Activated CD4-positive, alpha-beta T cell treated with anti-CD3 and anti-CD28 coated beads, Interleukin-2, amount 10 ng/mL, durations not matched to agents 24 days and 14 days (primary cell): ENCODE measurements at regions not wholly inside any gene's neighbourhood (a gene's known extent, or its start where the extent isn't known, plus 50 kb on each side); places are given as distances from the start of the nearest gene placed in this dataset.
A peak's percentile ranks its signal among the peaks of the same experiment; 100 is the strongest.

Source experiments
- DNase-seq: peaks from one replicate; pipeline ENCODE4 v3.0.0; 2022
- H3K27ac Mint-ChIP-seq: one replicate; pipeline ENCODE4 v1.8.0; 2022; ENCODE audit warnings: mild to moderate bottlenecking, mixed read lengths
- H3K27me3 Mint-ChIP-seq: one replicate; pipeline ENCODE4 v1.8.0; 2022; ENCODE audit warnings: mixed read lengths
- H3K36me3 Mint-ChIP-seq: one replicate; pipeline ENCODE4 v1.8.0; 2022; ENCODE audit warnings: low read depth, mild to moderate bottlenecking, mixed read lengths
- H3K4me1 Mint-ChIP-seq: one replicate; pipeline ENCODE4 v1.8.0; 2021; ENCODE audit warnings: mixed read lengths
- H3K4me3 Mint-ChIP-seq: one replicate; pipeline ENCODE4 v1.8.0; 2022; ENCODE audit warnings: mild to moderate bottlenecking, moderate library complexity, mixed read lengths
- H3K9me3 Mint-ChIP-seq: one replicate; pipeline ENCODE4 v1.8.0; 2021; ENCODE audit warnings: mixed read lengths
- intact Hi-C: fragments of 100-400 bp; cut with micrococcal nuclease; formaldehyde crosslinking; loops from one replicate; pipeline ENCODE4 v1.15.1; 2023

DNA sequence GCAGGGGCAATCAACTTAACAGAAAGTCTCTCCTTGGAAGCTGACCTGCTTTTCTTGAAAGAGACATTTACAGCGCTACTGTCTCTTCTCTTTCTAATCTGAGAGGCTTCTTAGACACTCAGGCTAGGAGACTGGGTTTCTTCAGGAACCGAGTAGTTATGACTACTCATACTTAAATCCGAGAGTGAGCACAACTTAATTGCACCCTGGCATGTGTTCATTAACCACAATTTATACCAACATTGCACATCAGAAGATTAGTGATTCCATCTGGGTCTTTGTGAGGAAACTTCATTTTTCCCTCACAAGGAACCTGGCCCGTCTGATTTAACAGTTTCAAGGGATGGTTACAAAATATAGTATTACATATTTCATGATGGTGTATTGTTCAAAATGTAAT, 176.9 kb downstream of the UBE2E3 start:
- intact Hi-C loops = no loop called here
- no peak for DNase-seq
- Mint-ChIP-seq H3K36me3 (peaks cover 25% of the 10 kb centered on the region), H3K4me1 (peaks cover 15% of the 10 kb centered on the region), H3K4me3 (no peak overlapping the region), H3K27ac (no peak overlapping the region), H3K27me3 (no peaks in the 10 kb centered on the region), H3K9me3 (peaks cover 27% of the 10 kb centered on the region)

DNA sequence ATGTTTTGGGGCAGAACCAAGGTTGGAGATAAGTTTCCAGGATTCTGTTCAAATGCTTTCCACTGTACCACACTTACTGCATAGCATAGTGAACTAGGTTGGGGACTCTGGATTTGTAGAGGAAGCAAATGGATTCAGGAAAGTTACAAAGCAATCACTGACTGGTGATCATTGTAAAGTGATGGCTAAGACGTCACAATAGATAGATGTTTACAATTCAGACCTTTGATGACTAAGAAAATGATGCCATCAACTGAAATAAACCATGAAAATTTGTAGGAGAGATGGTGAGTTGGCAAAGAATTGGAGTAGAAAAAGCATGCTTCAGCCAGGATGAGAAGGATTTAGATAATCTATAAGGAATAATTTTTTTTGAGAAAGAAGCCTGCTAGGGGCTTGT, 178.0 kb downstream of the UBE2E3 start:
- no peaks in the 10 kb centered on the region for H3K27me3 Mint-ChIP-seq

GRCh38 chr2:181161615-181162014, 181.2 kb downstream of the UBE2E3 start:
- Mint-ChIP-seq H3K9me3 (peaks cover 34% of the 10 kb centered on the region), H3K27ac (no peak overlapping the region), H3K4me3 (no peak overlapping the region), H3K36me3 (peaks cover 32% of the 10 kb centered on the region), H3K27me3 (no peaks in the 10 kb centered on the region), H3K4me1 (peaks cover 27% of the 10 kb centered on the region)
- no peak for DNase-seq
- intact Hi-C loops = no loop called here

More for the DNA sequence above, 178.0 kb downstream of the UBE2E3 start:
- intact Hi-C loops = no loop called here
- H3K9me3 Mint-ChIP-seq = peaks cover 26% of the 10 kb centered on the region
- no peak for DNase-seq
- H3K4me1 Mint-ChIP-seq = peaks cover 16% of the 10 kb centered on the region
- peaks cover 25% of the 10 kb centered on the region for H3K36me3 Mint-ChIP-seq
- H3K27ac Mint-ChIP-seq = no peak overlapping the region
- H3K4me3 Mint-ChIP-seq = no peak overlapping the region

- Mint-ChIP-seq H3K36me3 (peaks cover 38% of the 10 kb centered on the region), H3K27me3 (no peaks in the 10 kb centered on the region), H3K4me1 (peaks cover 27% of the 10 kb centered on the region), H3K4me3 (peak overlapping the region; percentile 39), H3K27ac (peak overlapping the region; percentile 59), H3K9me3 (peaks cover 40% of the 10 kb centered on the region)
- intact Hi-C loops = no loop called here
- peak; percentile 71 for DNase-seq
These were observed 182.7 kb downstream of the UBE2E3 start for GRCh38 chr2:181163139-181163538.

DNA sequence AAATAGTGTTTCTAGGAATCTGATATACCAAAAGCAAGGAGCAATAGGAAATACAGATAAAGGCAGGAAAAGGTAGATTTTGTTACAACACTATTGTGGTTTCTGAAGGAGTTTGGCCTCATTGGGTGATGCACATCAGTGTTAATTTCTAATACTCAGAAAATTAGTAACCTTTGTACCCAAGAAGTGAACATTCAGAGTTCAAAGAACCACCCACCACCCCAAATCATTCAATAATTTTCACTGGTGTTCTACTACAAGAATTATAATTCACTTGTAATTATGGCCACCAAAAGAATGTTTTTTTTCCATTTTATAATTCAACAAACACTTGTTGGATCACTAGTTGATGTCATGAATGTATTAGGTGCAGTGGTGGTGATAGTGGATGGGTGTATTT, 183.3 kb downstream of the UBE2E3 start:
- peak overlapping the region; percentile 59 for H3K27ac Mint-ChIP-seq
- intact Hi-C loops = loop anchor here (2.0 kb wide), 3 partner anchors 21 to 57 kb away; no protein-coding TSS in a partner anchor
- peaks cover 27% of the 10 kb centered on the region for H3K4me1 Mint-ChIP-seq
- DNase-seq = no peak
- peak overlapping the region; percentile 39 for H3K4me3 Mint-ChIP-seq
- H3K9me3 Mint-ChIP-seq = peaks cover 37% of the 10 kb centered on the region
- H3K36me3 Mint-ChIP-seq = peaks cover 36% of the 10 kb centered on the region
- H3K27me3 Mint-ChIP-seq = no peaks in the 10 kb centered on the region

GRCh38 chr2:181164699-181165098, 184.3 kb downstream of the UBE2E3 start:
- DNase-seq = no peak
- Mint-ChIP-seq H3K4me3 (peak overlapping the region; percentile 58), H3K27me3 (no peaks in the 10 kb centered on the region), H3K27ac (peak overlapping the region; percentile 93), H3K9me3 (peaks cover 33% of the 10 kb centered on the region), H3K4me1 (peaks cover 31% of the 10 kb centered on the region), H3K36me3 (peaks cover 36% of the 10 kb centered on the region)
- intact Hi-C loops = loop anchor here (1.0 to 2.0 kb wide), 4 partner anchors 14 to 58 kb away; no protein-coding TSS in a partner anchor

DNA sequence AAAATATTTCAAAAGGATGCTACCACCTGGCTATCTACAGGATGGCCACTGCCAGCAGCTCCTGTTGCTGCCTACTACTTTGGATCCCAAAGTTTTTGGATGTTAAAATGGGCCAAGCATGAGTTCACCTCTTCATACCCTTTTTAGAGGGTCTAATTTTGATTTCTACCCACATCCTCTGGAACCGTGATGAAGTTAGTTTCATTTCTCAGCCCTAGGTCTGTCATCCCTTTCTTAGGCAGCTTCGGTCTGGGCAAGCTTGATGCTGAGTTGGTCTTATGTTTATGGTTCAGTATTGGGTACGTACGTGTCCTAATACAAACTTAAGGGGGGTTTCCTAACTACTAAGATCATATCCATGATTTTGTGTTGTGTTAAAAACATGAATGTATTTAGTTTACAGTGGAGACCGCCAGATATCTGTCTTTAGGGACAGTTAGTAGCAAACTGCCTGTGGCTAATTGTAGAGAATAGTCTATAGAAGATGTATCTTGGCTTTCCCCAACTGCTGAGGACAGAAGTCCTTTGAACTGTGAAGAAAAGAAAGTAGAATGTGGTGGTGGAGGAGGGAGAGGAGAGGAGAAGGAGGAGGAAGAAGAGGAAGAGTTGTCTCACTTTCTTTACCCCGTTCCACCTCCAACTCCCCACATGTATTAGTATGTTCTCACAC, 184.9 kb downstream of the UBE2E3 start:
- peaks cover 33% of the 10 kb centered on the region for H3K36me3 Mint-ChIP-seq
- H3K4me1 Mint-ChIP-seq = peaks cover 36% of the 10 kb centered on the region
- peak overlapping the region; percentile 58 for H3K4me3 Mint-ChIP-seq
- H3K9me3 Mint-ChIP-seq = peaks cover 30% of the 10 kb centered on the region
- DNase-seq = peak; percentile 81
- intact Hi-C loops = loop anchor here (1.0 to 2.0 kb wide), 4 partner anchors 13 to 59 kb away; no protein-coding TSS in a partner anchor
- no peaks in the 10 kb centered on the region for H3K27me3 Mint-ChIP-seq
- peak overlapping the region; percentile 93 for H3K27ac Mint-ChIP-seq

DNA sequence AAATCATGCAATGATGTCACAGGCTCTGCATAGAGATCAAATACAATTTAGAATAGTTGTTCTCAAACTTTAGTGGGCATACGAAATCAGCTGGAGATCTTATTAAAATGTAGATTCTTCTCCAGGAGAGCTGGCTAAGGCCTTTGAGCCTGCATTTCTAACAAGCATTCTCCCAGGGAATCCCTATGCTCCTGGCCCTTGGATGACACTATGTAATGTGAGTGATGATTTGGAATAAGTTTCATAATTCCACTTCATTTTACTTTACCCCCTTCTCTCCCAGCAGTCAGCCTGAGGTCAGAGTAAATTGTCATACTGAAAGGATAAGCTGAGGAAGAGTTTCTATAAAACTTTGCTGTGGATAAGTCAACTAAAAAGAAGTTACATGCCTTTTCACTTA, 189.1 kb downstream of the UBE2E3 start:
- H3K4me3 Mint-ChIP-seq = no peak overlapping the region

GRCh38 chr2:181170256-181170655, 189.9 kb downstream of the UBE2E3 start:
- H3K27ac Mint-ChIP-seq = peak overlapping the region; percentile 7
- peaks cover 31% of the 10 kb centered on the region for H3K4me1 Mint-ChIP-seq
- peaks cover 30% of the 10 kb centered on the region for H3K9me3 Mint-ChIP-seq
- H3K36me3 Mint-ChIP-seq = peaks cover 39% of the 10 kb centered on the region
- no peaks in the 10 kb centered on the region for H3K27me3 Mint-ChIP-seq
- peak overlapping the region; percentile 3 for H3K4me3 Mint-ChIP-seq
- intact Hi-C loops = no loop called here
- DNase-seq = no peak

More for the DNA sequence above, 189.1 kb downstream of the UBE2E3 start:
- Mint-ChIP-seq H3K27me3 (no peaks in the 10 kb centered on the region), H3K36me3 (peaks cover 39% of the 10 kb centered on the region), H3K27ac (peak overlapping the region; percentile 52), H3K4me1 (peaks cover 30% of the 10 kb centered on the region), H3K9me3 (peaks cover 30% of the 10 kb centered on the region)
- intact Hi-C loops = no loop called here
- no peak for DNase-seq

DNA sequence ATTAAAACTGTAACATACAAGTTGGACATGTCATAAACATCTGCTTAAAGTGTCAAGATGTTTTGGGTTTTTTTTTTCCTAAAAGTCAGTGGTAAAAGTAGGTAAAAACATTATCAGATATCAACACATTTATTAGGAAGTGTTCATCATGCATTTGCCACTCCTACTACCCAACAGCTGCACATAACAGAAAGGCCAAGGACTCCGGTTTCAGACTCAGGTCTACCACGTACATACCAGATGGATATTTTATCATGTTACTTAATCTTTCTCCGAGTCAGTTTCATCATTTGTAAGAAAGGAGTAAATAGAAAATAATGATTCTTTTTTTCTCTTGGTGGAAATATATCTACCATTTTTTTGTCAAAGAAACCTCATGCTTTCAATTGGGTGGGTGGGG, 192.3 kb downstream of the UBE2E3 start:
- H3K4me1 Mint-ChIP-seq = peaks cover 33% of the 10 kb centered on the region
- peaks cover 16% of the 10 kb centered on the region for H3K36me3 Mint-ChIP-seq
- H3K27me3 Mint-ChIP-seq = no peaks in the 10 kb centered on the region
- no peak overlapping the region for H3K27ac Mint-ChIP-seq
- no peak overlapping the region for H3K4me3 Mint-ChIP-seq
- no peak for DNase-seq
- H3K9me3 Mint-ChIP-seq = peaks cover 11% of the 10 kb centered on the region
- intact Hi-C loops = no loop called here

DNA sequence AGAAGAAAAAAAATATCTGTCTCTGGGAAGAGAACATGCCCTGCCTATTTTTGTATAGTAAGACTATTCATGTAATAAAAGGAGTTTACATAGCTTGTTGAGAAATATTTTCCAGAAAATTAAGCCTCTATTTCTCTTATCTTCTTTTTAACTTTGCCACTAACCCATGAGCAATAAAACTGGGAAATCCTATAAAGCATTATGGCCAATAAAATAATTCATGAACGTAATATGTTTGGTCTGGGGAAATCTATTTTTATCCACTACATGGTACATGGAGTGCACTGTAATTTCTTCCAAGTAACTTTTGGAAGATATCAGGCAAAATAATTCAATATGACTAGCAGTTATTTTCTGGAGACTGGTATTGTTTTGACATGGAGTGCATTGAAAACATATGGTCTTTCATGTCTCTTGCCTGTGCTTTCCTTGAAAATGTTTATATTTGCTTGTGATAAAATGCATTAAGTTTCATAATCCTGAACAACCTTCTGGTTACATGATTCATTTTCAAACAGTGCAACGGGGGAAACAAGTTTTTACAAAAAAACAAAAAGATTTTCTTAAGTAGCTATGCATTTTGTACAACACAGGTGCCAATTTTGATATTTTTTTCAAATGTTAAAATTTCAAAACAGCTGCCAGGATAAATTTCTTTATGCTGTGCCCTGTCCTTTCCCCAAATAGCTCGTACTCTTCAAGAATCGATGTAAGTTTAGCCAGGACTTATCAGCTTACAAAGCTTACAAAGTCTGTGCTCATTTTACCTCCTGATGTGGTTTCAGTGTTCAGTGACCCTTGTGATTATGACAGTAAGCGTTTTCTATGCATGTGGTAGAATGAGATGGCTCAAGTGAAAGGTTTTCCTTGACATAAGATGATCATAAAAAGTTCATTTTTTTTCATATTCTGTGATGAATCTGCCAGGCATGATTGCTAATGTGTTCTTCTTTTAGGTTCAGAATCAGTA, 194.5 kb downstream of the UBE2E3 start:
- Mint-ChIP-seq H3K36me3 (peaks cover 16% of the 10 kb centered on the region), H3K4me3 (no peak overlapping the region), H3K9me3 (peaks cover 7% of the 10 kb centered on the region), H3K27me3 (no peaks in the 10 kb centered on the region), H3K27ac (no peak overlapping the region), H3K4me1 (peaks cover 47% of the 10 kb centered on the region)
- no peak for DNase-seq
- intact Hi-C loops = loop anchor here (5.0 kb wide), 4 partner anchors 33 to 282 kb away; partner anchors contain the start of gene ITGA4

DNA sequence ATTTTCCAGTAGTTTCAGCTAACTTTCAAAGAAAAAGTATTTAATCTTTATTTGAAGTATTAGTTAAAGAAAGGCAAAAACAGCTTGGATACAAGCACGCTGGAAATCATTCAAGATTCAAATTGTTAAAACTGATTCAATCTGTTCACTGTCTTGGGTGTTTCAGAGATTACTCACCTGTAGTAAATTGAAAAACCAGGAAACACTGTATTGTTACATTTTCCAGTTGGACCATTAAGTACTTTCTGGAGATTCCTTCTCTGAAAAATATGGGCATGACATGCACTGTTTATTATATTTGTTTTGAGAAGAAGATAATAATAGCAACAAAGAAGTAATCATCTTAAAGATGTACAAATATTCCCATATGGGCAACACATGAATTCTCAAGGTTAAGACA, 196.1 kb downstream of the UBE2E3 start:
- Mint-ChIP-seq H3K9me3 (peaks cover 8% of the 10 kb centered on the region), H3K4me3 (no peak overlapping the region), H3K36me3 (peaks cover 24% of the 10 kb centered on the region), H3K27me3 (no peaks in the 10 kb centered on the region), H3K4me1 (peaks cover 43% of the 10 kb centered on the region), H3K27ac (no peak overlapping the region)
- no peak for DNase-seq
- intact Hi-C loops = loop anchor here (5.0 kb wide), 4 partner anchors 34 to 281 kb away; partner anchors contain the start of gene ITGA4

DNA sequence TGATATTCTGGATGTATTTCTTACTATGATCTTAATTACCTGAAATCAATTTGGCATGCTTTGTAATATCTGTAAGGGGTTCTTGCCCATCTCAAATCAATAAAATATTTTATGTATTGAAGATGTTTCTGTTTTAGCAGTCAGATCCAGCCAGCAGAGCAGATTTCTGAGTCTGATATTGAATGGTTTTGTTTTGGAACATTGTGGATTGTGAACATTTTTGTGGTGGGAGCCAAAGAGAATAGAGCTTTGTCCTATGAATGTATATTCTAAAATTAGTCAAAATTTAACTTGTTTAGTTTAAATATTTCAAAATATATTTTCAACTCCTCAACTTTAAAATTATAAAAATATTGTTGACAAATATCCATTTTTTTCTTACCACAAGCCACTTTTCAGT, 197.0 kb downstream of the UBE2E3 start:
- Mint-ChIP-seq H3K9me3 (peaks cover 8% of the 10 kb centered on the region), H3K4me1 (peaks cover 43% of the 10 kb centered on the region), H3K4me3 (no peak overlapping the region), H3K27me3 (no peaks in the 10 kb centered on the region), H3K36me3 (peaks cover 24% of the 10 kb centered on the region), H3K27ac (no peak overlapping the region)
- intact Hi-C loops = loop anchor here (5.0 kb wide), 4 partner anchors 35 to 280 kb away; partner anchors contain the start of gene ITGA4
- DNase-seq = no peak
